Suprapubic skin (tissue), 4 donors: ENCODE measurements at regions not wholly inside any gene's neighbourhood (a gene's known extent, or its start where the extent isn't known, plus 50 kb on each side); places are given as distances from the start of the nearest gene placed in this dataset.

ENCODE experiments used
- DNase-seq, 2 donors: peaks; one replicate each; pipeline ENCODE4 v3.0.0-alpha.2; 2019; ENCODE audit warnings: low spot score in 2 of 2
- H3K27ac ChIP-seq: fragments of 200-600 bp; sonication (generic); one replicate; pipeline ENCODE4 v1.5.1; 2019
- H3K27me3 ChIP-seq: fragments of 200-600 bp; sonication (generic); one replicate; pipeline ENCODE4 v1.5.1; 2019
- H3K36me3 ChIP-seq: fragments of 200-600 bp; sonication (generic); one replicate; pipeline ENCODE4 v1.5.1; 2019
- H3K4me1 ChIP-seq: fragments of 200-600 bp; sonication (generic); one replicate; pipeline ENCODE4 v1.5.1; 2019
- H3K4me3 ChIP-seq: fragments of 200-600 bp; sonication (generic); one replicate; pipeline ENCODE4 v1.5.1; 2019; ENCODE audit warnings: mild to moderate bottlenecking
- H3K9me3 ChIP-seq: fragments of 200-600 bp; sonication (generic); one replicate; pipeline ENCODE4 v1.5.1; 2019
- EP300 ChIP-seq: sonication (generic); formaldehyde crosslinking; IDR thresholded peaks from one replicate; pipeline ENCODE4 v1.6.1; 2017; ENCODE audit warnings: antibody characterized with exemption
- POLR2A ChIP-seq, 2 donors: fragments of 450-650 bp; IDR thresholded peaks; one replicate each; pipeline ENCODE4 v1.6.1; 2017; ENCODE audit warnings: antibody characterized with exemption in 2 of 2, mild to moderate bottlenecking in 2 of 2, moderate library complexity in 2 of 2
- POLR2AphosphoS5 ChIP-seq, 3 donors: sonication (generic); formaldehyde crosslinking; IDR thresholded peaks; one replicate each; pipeline ENCODE4 v1.6.1; 2017; ENCODE audit warnings: antibody characterized with exemption in 3 of 3
- WGBS: methylation state at CpG from one replicate; pipeline ENCODE4 v1.1.5; 2018; 5-methylcytosine and 5-hydroxymethylcytosine counted together
- TF ChIP-seq, protein P1 (sequence below), 2 donors: fragments of 200-600 bp in 1 of 2; fragments of 450-650 bp in 1 of 2; sonication (generic) in 1 of 2; IDR thresholded peaks; one replicate each; pipeline ENCODE4 v1.5.1; 2016 to 2019; ENCODE audit warnings: antibody characterized with exemption in 2 of 2, mild to moderate bottlenecking in 1 of 2, moderate library complexity in 1 of 2

DNA sequence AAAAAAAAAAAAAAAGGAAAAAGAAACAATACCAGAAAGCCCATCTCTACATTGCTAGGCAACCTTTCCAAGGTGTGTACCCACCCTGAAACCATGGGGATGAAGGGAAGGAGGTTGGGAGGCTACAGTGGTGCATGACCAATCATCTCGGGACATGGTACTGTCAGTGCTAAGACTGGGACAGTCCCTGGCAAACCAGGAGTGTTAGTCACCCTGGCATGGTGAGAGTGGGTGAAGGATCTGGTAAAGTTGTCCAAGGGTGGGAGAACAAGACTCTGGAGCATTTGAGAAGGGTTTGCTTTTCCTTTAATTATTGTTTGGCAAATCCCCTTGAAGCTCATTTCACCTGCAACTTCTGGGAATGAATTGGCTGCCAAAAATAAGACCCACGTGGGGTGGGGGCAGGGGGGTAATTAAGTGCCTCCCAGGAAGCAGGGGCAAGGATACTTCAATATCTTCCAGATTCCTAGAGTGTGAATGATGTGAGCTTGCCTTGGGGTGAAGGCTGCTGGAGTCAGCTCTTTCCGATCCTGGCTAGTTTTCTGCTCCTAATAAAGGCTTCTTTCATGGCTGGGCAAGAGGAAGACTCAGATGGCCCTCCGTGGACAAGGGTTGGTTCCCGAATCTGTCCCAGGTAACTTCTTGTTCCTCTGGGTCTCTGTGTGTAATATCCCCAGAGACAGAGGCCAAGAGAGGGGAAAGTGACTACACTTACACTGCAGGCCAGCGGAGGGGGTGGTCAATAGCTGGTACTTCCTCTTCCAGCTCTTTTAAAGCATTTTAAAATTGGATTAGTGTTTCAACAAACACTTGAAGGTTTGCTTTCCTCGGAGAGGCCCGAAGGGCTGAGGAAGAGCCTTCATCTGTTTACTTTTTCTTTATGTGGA, 61.6 kb upstream of the SPRY4 start:
- Histone ChIP-seq H3K4me1 (peaks cover 11% of the 10 kb centered on the region), H3K27ac (no peak overlapping the region), H3K36me3 (no peaks in the 10 kb centered on the region), H3K9me3 (no peaks in the 10 kb centered on the region), H3K27me3 (no peaks in the 10 kb centered on the region), H3K4me3 (no peak overlapping the region)
- DNase-seq = no peak
- 57% methylated on average over 8 of the region's 8 CpGs for WGBS
- TF ChIP-seq, protein P1, sequence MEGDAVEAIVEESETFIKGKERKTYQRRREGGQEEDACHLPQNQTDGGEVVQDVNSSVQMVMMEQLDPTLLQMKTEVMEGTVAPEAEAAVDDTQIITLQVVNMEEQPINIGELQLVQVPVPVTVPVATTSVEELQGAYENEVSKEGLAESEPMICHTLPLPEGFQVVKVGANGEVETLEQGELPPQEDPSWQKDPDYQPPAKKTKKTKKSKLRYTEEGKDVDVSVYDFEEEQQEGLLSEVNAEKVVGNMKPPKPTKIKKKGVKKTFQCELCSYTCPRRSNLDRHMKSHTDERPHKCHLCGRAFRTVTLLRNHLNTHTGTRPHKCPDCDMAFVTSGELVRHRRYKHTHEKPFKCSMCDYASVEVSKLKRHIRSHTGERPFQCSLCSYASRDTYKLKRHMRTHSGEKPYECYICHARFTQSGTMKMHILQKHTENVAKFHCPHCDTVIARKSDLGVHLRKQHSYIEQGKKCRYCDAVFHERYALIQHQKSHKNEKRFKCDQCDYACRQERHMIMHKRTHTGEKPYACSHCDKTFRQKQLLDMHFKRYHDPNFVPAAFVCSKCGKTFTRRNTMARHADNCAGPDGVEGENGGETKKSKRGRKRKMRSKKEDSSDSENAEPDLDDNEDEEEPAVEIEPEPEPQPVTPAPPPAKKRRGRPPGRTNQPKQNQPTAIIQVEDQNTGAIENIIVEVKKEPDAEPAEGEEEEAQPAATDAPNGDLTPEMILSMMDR (IDR thresholded peaks at IDR 0.05) = no peak
- no peak for TF ChIP-seq POLR2AphosphoS5 (IDR thresholded peaks at IDR 0.05)
- no peak for TF ChIP-seq POLR2A (IDR thresholded peaks at IDR 0.05)
- no peak for TF ChIP-seq EP300

DNA sequence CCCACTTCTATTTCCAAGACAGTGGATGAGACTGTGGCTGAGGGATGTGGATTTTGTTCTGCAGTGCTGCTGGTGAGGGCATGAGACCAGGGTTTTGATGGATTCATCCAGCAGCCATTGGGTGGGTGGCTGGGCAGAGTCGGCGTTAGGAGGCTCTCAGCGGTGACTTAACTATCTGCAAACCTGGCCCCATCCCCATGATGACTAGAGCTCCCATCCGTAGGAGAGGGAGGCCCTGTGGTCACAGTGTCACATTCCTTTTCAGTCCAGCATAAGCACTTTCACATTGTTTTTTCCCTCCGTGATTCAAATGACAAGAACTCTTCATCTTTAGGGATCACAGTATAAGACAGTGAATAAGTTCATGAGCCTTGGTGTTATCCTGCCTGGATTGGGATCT, 60.4 kb upstream of the SPRY4 start:
- H3K27me3 ChIP-seq = no peaks in the 10 kb centered on the region
- peaks cover 11% of the 10 kb centered on the region for H3K4me1 ChIP-seq
- H3K36me3 ChIP-seq = no peaks in the 10 kb centered on the region
- TF ChIP-seq, protein P1 (IDR thresholded peaks at IDR 0.05) = no peak
- TF ChIP-seq POLR2AphosphoS5 (IDR thresholded peaks at IDR 0.05) = no peak
- no peak for TF ChIP-seq EP300
- TF ChIP-seq POLR2A (IDR thresholded peaks at IDR 0.05) = no peak
- no peak for DNase-seq
- H3K27ac ChIP-seq = no peak overlapping the region
- 53% methylated on average over 5 of the region's 5 CpGs for WGBS
- no peaks in the 10 kb centered on the region for H3K9me3 ChIP-seq
- no peak overlapping the region for H3K4me3 ChIP-seq

DNA sequence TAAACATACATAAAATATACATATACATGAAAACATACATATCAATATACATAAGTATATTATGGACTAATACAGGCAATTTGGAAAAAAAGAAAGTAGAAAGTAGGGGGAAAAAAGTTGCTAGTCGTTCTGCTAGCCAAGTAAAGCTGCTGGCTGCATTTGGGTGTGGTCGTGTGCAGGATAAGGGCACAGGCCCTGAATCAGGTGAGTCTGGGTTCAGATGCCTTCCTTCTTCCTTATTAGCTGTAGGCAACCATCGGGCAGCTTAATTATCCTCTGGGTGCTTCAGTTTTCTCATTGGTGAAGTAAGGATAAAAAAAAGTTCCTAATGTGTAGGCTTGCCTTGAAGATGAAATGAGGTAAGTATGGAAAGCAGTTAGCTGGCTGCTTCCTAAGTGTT, 59.2 kb upstream of the SPRY4 start:
- no peak for TF ChIP-seq POLR2AphosphoS5 (IDR thresholded peaks at IDR 0.05)
- TF ChIP-seq POLR2A (IDR thresholded peaks at IDR 0.05) = no peak
- Histone ChIP-seq H3K27ac (no peak overlapping the region), H3K36me3 (no peaks in the 10 kb centered on the region), H3K4me3 (no peak overlapping the region), H3K4me1 (peaks cover 6% of the 10 kb centered on the region), H3K9me3 (no peaks in the 10 kb centered on the region), H3K27me3 (no peaks in the 10 kb centered on the region)
- WGBS = 41% methylated on average over 3 of the region's 3 CpGs
- no peak for DNase-seq

DNA sequence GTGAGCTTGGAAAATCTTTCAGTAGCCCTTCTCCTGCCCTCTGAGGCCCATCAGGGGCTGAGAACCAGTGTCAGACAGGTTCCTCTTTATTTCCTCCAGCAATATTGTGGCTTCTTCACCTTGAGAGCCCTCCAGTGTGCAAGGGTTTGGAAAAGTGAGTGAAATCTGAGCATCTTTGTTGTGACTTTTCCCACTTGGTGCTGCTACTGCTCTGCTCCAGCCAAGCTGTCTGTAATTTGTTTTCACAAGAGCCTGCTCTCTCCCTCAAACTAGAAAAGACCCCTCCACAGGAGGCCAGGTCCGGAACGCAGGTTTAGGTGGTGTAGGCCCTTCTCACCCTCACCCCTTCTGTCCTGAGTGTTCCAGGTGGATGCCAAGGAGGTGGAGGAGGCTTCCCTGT, 57.4 kb upstream of the SPRY4 start:
- Histone ChIP-seq H3K27ac (no peak overlapping the region), H3K27me3 (no peaks in the 10 kb centered on the region), H3K36me3 (no peaks in the 10 kb centered on the region), H3K4me1 (peaks cover 4% of the 10 kb centered on the region), H3K4me3 (no peak overlapping the region), H3K9me3 (no peaks in the 10 kb centered on the region)
- no peak for DNase-seq
- no peak for TF ChIP-seq EP300
- TF ChIP-seq POLR2A (IDR thresholded peaks at IDR 0.05) = no peak
- TF ChIP-seq, protein P1 (IDR thresholded peaks at IDR 0.05) = no peak
- no peak for TF ChIP-seq POLR2AphosphoS5 (IDR thresholded peaks at IDR 0.05)
- 83% methylated on average over 2 of the region's 2 CpGs for WGBS

DNA sequence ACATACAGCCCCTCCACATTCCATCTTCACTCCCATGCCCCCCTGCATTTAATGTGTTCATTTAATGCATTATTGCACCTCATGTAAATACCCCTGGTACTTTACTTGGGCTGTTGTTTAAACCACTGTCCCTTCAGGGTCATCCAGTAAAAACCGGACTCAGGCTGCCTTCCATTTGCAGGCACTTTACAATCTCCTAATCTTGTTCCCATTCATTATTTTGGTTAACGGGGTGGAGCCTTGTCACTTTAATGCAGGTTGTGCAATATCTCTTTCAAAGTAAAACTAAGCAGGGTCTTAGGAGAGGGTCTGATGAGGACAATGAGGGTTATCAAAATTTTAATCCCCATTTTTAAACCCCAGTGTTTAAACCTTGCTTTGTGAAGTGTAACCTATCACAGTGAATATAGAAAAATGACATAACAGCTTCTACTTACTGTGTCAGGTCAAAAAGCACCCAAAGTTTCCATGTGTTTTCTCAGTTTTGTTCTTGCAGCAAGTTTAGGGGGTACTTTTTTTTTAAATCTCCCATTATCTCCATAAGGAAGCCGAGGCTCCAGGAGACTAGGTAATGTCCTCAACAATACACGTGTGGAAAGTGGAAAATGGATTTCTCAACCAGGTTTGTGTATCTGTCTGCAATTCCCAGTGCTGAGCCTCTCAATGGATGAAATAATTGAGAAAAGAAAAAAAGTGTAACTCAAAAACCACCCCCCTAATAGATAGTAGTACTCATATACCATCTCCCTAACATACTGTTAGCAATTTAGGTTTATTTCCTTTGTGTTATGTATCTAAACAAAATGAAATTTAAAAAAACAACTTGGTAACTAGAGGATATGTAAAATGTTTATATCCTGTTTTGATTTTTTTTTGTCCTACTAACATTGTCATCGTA, 54.2 kb upstream of the SPRY4 start:
- Histone ChIP-seq H3K36me3 (no peaks in the 10 kb centered on the region), H3K27me3 (no peaks in the 10 kb centered on the region), H3K9me3 (no peaks in the 10 kb centered on the region), H3K4me1 (no peaks in the 10 kb centered on the region), H3K4me3 (no peak overlapping the region), H3K27ac (no peak overlapping the region)
- TF ChIP-seq POLR2AphosphoS5 (IDR thresholded peaks at IDR 0.05) (no peak), POLR2A (IDR thresholded peaks at IDR 0.05) (no peak), EP300 (no peak)
- TF ChIP-seq, protein P1 (IDR thresholded peaks at IDR 0.05) = no peak
- no peak for DNase-seq
- WGBS = 71% methylated on average over 5 of the region's 5 CpGs
